ENCODE measurements at regions not wholly inside any gene's neighbourhood (a gene's known extent, or its start where the extent isn't known, plus 50 kb on each side); places are given as distances from the start of the nearest gene placed in this dataset.

GRCh38 chr4:126431049-126431448 is 1116.3 kb downstream of the FAT4 start:
- no peak overlapping the region for H3K4me2 ChIP-seq (ENCODE audit: insufficient read depth, low read length)
- intact Hi-C loops (cut with micrococcal nuclease), result no loop called here
- TF ChIP-seq GATA2 (IDR thresholded peaks at IDR 0.05; ENCODE audit: insufficient read depth, insufficient read length, low read depth, low read length) (no peak), EZH2 (IDR thresholded peaks at IDR 0.05; ENCODE audit: borderline replicate concordance, low read depth, low read length, severe bottlenecking) (no peak)
- TF ChIP-seq, protein P1, sequence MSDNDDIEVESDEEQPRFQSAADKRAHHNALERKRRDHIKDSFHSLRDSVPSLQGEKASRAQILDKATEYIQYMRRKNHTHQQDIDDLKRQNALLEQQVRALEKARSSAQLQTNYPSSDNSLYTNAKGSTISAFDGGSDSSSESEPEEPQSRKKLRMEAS (IDR thresholded peaks at IDR 0.05; ENCODE audit: insufficient read depth, insufficient read length), result no peak
- ChIA-PET CTCF (no interaction called here), POLR2A (no interaction called here)
- no peak overlapping the region for H3K9ac ChIP-seq (replicated peaks; ENCODE audit: extremely low read depth, insufficient read depth, low read length)
- H3K9me3 ChIP-seq (replicated peaks; ENCODE audit: control insufficient read depth, insufficient read depth, low read length), result no peaks in the 10 kb centered on the region
- FAIRE-seq, result no peak
- no peaks in the 10 kb centered on the region for H4K20me1 ChIP-seq (replicated peaks; ENCODE audit: control insufficient read depth, extremely low read depth, insufficient read depth, low read length)
- H3K36me3 ChIP-seq (ENCODE audit: control insufficient read depth in 2 of 2, extremely low read depth in 1 of 2, insufficient read depth in 2 of 2, low read length in 2 of 2), result no peaks in the 10 kb centered on the region
- DNase-seq (ENCODE audit: low read depth, low spot score), result no peak
- H3K4me1 ChIP-seq (ENCODE audit: control insufficient read depth, extremely low read depth, insufficient read depth, low read length), result no peaks in the 10 kb centered on the region
- H3K27ac ChIP-seq (ENCODE audit: insufficient read depth, low read depth, low read length), result no peak overlapping the region
- dilution Hi-C loops (cut with MboI; ENCODE audit: extremely low pct_ligation_motif_present, low sequenced_read_pairs), result no loop called here
- H3K79me2 ChIP-seq (ENCODE audit: control insufficient read depth, insufficient read depth, low read length), result no peaks in the 10 kb centered on the region
- no TSS peak for BruUV-seq (replicated peaks)
- no peak overlapping the region for H3K4me3 ChIP-seq (replicated peaks in 1 of 3; ENCODE audit: insufficient read depth in 1 of 3, low read depth in 1 of 3, low read length in 3 of 3)
- no peaks in the 10 kb centered on the region for H3K9me1 ChIP-seq (replicated peaks; ENCODE audit: control insufficient read depth, extremely low read depth, insufficient read depth, low read length)
- no peaks in the 10 kb centered on the region for H3K27me3 ChIP-seq (ENCODE audit: control insufficient read depth in 2 of 2, insufficient read depth in 2 of 2, low read length in 2 of 2)
- H2AFZ ChIP-seq (ENCODE audit: low read depth, low read length), result no peak overlapping the region

DNA sequence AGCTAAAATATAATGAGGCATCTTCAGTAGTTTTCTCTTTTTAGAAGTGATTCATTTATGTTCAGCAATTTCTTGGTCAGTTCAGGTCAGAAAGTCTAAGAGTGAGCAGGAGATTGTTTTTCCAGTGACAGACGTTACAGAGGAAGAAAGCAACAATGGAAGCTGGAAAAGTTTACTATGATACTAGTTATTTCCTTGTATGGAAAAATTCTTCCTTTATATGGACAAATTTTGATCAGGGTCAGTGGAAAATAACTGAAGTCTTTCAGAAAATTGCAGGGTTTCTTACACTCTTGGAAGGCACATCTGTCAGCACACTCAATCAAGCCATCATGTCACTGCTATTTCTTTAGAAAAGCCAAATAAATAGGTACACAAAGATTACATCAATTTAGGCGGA is 1120.7 kb downstream of the FAT4 start:
- Histone ChIP-seq H3K36me3 (ENCODE audit: control insufficient read depth in 2 of 2, extremely low read depth in 1 of 2, insufficient read depth in 2 of 2, low read length in 2 of 2) (no peaks in the 10 kb centered on the region), H3K27ac (ENCODE audit: insufficient read depth, low read depth, low read length) (no peak overlapping the region), H3K4me3 (replicated peaks in 1 of 3; ENCODE audit: insufficient read depth in 1 of 3, low read depth in 1 of 3, low read length in 3 of 3) (no peak overlapping the region), H3K27me3 (ENCODE audit: control insufficient read depth in 2 of 2, insufficient read depth in 2 of 2, low read length in 2 of 2) (no peaks in the 10 kb centered on the region), H3K9me3 (replicated peaks; ENCODE audit: control insufficient read depth, insufficient read depth, low read length) (no peaks in the 10 kb centered on the region), H3K4me1 (ENCODE audit: control insufficient read depth, extremely low read depth, insufficient read depth, low read length) (no peaks in the 10 kb centered on the region), H3K9ac (replicated peaks; ENCODE audit: extremely low read depth, insufficient read depth, low read length) (no peak overlapping the region), H2AFZ (ENCODE audit: low read depth, low read length) (no peak overlapping the region), H3K4me2 (ENCODE audit: insufficient read depth, low read length) (no peak overlapping the region), H3K79me2 (ENCODE audit: control insufficient read depth, insufficient read depth, low read length) (no peaks in the 10 kb centered on the region), H3K9me1 (replicated peaks; ENCODE audit: control insufficient read depth, extremely low read depth, insufficient read depth, low read length) (no peaks in the 10 kb centered on the region), H4K20me1 (replicated peaks; ENCODE audit: control insufficient read depth, extremely low read depth, insufficient read depth, low read length) (no peaks in the 10 kb centered on the region)
- POLR2A ChIA-PET, result no interaction called here
- BruUV-seq (replicated peaks), result no TSS peak
- dilution Hi-C loops (cut with MboI; ENCODE audit: extremely low pct_ligation_motif_present, low sequenced_read_pairs), result no loop called here
- intact Hi-C loops (cut with micrococcal nuclease), result no loop called here
- TF ChIP-seq JUN (IDR thresholded peaks at IDR 0.05; ENCODE audit: borderline replicate concordance, insufficient read depth, insufficient read length, low read depth) (no peak), EZH2 (IDR thresholded peaks at IDR 0.05; ENCODE audit: borderline replicate concordance, low read depth, low read length, severe bottlenecking) (no peak), POLR2A (IDR thresholded peaks at IDR 0.05; ENCODE audit: low read depth, low read length) (no peak), FOS (IDR thresholded peaks at IDR 0.05; ENCODE audit: borderline replicate concordance, insufficient read depth, low read length) (no peak), GATA2 (IDR thresholded peaks at IDR 0.05; ENCODE audit: insufficient read depth, insufficient read length, low read depth, low read length) (no peak), POLR2AphosphoS5 (IDR thresholded peaks at IDR 0.05; ENCODE audit: insufficient read depth, low read depth, low read length) (no peak), MYC (IDR thresholded peaks at IDR 0.05; ENCODE audit: low read depth, low read length) (no peak)
- TF ChIP-seq, protein P1 (IDR thresholded peaks at IDR 0.05; ENCODE audit: insufficient read depth, insufficient read length), result no peak
- peak; percentile 58 for DNase-seq (ENCODE audit: low read depth, low spot score)
- no peak for FAIRE-seq
- CTCF ChIA-PET, result interaction anchor here (1.2 kb wide), 1 partner anchor 117 kb away, joined by 3 read pairs; no protein-coding TSS in a partner anchor
